Ishikawa (cell line): ENCODE measurements at regions not wholly inside any gene's neighbourhood (a gene's known extent, or its start where the extent isn't known, plus 50 kb on each side); places are given as distances from the start of the nearest gene placed in this dataset.

Experiments used
- CEBPB ChIP-seq: IDR thresholded peaks from 2 replicates; pipeline ENCODE4 v1.6.1; 2012
- FOXM1 ChIP-seq: IDR thresholded peaks from 2 replicates; pipeline ENCODE4 v1.6.1; 2012; ENCODE audit warnings: low read depth, borderline replicate concordance
- RAD21 ChIP-seq: IDR thresholded peaks from 2 replicates; pipeline ENCODE4 v1.6.1; 2012; ENCODE audit warnings: low read depth
- TAF1 ChIP-seq: IDR thresholded peaks from 2 replicates; pipeline ENCODE4 v1.6.1; 2012; ENCODE audit warnings: low read depth, mild to moderate bottlenecking
- TCF12 ChIP-seq: IDR thresholded peaks from 2 replicates; pipeline ENCODE4 v1.6.1; 2012; ENCODE audit warnings: low read depth
- TEAD4 ChIP-seq: IDR thresholded peaks from 2 replicates; pipeline ENCODE4 v1.6.1; 2012
- YY1 ChIP-seq: IDR thresholded peaks from 2 replicates; pipeline ENCODE4 v1.6.1; 2012; ENCODE audit warnings: low read depth
- TF ChIP-seq, protein P1 (sequence below): IDR thresholded peaks from 2 replicates; pipeline ENCODE4 v1.6.1; 2012
- TF ChIP-seq, protein P2 (sequence below): IDR thresholded peaks from 2 replicates; pipeline ENCODE4 v1.6.1; 2012; ENCODE audit warnings: low read depth, mild to moderate bottlenecking
- TF ChIP-seq, protein P3 (sequence below): IDR thresholded peaks from 2 replicates; pipeline ENCODE4 v1.6.1; 2012

DNA sequence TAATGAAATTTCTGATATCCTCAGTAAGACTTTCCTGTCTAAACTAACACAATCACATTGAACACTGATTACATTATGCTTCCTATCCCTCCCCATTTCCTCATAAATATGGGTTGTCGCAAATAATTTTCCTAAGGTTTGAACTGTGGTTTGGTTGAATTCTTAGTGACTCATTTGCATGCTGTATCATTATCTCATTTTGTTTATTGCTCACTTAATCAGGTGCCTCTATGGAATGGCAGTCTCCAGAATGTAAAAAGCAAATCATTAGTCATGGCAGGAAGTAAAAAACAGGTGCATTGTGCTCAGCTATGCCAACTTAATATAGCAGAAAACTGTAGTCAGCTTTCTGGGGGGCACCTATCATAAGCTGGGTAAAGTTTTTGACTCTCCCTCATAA is 216.0 kb upstream of the ZBTB20 start:
- TF ChIP-seq, protein P1, sequence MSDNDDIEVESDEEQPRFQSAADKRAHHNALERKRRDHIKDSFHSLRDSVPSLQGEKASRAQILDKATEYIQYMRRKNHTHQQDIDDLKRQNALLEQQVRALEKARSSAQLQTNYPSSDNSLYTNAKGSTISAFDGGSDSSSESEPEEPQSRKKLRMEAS = no peak
- TF ChIP-seq CEBPB (no peak), TCF12 (no peak), RAD21 (no peak), YY1 (no peak), TAF1 (no peak), TEAD4 (no peak), FOXM1 (no peak)
- TF ChIP-seq, protein P2, sequence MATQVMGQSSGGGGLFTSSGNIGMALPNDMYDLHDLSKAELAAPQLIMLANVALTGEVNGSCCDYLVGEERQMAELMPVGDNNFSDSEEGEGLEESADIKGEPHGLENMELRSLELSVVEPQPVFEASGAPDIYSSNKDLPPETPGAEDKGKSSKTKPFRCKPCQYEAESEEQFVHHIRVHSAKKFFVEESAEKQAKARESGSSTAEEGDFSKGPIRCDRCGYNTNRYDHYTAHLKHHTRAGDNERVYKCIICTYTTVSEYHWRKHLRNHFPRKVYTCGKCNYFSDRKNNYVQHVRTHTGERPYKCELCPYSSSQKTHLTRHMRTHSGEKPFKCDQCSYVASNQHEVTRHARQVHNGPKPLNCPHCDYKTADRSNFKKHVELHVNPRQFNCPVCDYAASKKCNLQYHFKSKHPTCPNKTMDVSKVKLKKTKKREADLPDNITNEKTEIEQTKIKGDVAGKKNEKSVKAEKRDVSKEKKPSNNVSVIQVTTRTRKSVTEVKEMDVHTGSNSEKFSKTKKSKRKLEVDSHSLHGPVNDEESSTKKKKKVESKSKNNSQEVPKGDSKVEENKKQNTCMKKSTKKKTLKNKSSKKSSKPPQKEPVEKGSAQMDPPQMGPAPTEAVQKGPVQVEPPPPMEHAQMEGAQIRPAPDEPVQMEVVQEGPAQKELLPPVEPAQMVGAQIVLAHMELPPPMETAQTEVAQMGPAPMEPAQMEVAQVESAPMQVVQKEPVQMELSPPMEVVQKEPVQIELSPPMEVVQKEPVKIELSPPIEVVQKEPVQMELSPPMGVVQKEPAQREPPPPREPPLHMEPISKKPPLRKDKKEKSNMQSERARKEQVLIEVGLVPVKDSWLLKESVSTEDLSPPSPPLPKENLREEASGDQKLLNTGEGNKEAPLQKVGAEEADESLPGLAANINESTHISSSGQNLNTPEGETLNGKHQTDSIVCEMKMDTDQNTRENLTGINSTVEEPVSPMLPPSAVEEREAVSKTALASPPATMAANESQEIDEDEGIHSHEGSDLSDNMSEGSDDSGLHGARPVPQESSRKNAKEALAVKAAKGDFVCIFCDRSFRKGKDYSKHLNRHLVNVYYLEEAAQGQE = no peak
- TF ChIP-seq, protein P3, sequence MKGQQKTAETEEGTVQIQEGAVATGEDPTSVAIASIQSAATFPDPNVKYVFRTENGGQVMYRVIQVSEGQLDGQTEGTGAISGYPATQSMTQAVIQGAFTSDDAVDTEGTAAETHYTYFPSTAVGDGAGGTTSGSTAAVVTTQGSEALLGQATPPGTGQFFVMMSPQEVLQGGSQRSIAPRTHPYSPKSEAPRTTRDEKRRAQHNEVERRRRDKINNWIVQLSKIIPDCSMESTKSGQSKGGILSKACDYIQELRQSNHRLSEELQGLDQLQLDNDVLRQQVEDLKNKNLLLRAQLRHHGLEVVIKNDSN = no peak
